ENCODE measurements at regions not wholly inside any gene's neighbourhood (a gene's known extent, or its start where the extent isn't known, plus 50 kb on each side); places are given as distances from the start of the nearest gene placed in this dataset.

GRCh38 chr3:162192340-162193029 lies 695.9 kb downstream of the OTOL1 start:
- DNase-seq (ENCODE audit: low spot score): no peak

GRCh38 chr3:162193148-162194095 lies 696.8 kb downstream of the OTOL1 start:
- no peak for DNase-seq (ENCODE audit: low spot score)

- no peak for DNase-seq (ENCODE audit: low spot score)
Observed at GRCh38 chr3:162195147-162195546, 698.5 kb downstream of the OTOL1 start.

- DNase-seq (ENCODE audit: low spot score): no peak
Observed at GRCh38 chr3:162196964-162197363, 700.4 kb downstream of the OTOL1 start.

GRCh38 chr3:162200836-162201235 lies 704.2 kb downstream of the OTOL1 start:
- DNase-seq (ENCODE audit: low spot score): no peak

- no peak for DNase-seq (ENCODE audit: low spot score)
Observed at GRCh38 chr3:162206648-162207047, 710.0 kb downstream of the OTOL1 start.

- DNase-seq (ENCODE audit: low spot score): no peak
Observed at GRCh38 chr3:162211470-162211869, 714.9 kb downstream of the OTOL1 start.

- no peak for DNase-seq (ENCODE audit: low spot score)
Observed at GRCh38 chr3:162213196-162213595, 716.6 kb downstream of the OTOL1 start.

GRCh38 chr3:162213956-162214355 lies 717.3 kb downstream of the OTOL1 start:
- no peak for DNase-seq (ENCODE audit: low spot score)

- DNase-seq (ENCODE audit: low spot score): no peak
Observed at GRCh38 chr3:162217647-162218046, 721.0 kb downstream of the OTOL1 start.

- no peak for DNase-seq (ENCODE audit: low spot score)
Observed at GRCh38 chr3:162218479-162218878, 721.9 kb downstream of the OTOL1 start.

GRCh38 chr3:162224746-162225145 lies 728.1 kb downstream of the OTOL1 start:
- DNase-seq (ENCODE audit: low spot score): no peak

- no peak for DNase-seq (ENCODE audit: low spot score)
Observed at GRCh38 chr3:162236949-162237348, 740.3 kb downstream of the OTOL1 start.

GRCh38 chr3:162250782-162251181 lies 754.2 kb downstream of the OTOL1 start:
- DNase-seq (ENCODE audit: low spot score): no peak

- no peak for DNase-seq (ENCODE audit: low spot score)
Observed at GRCh38 chr3:162262129-162262528, 765.5 kb downstream of the OTOL1 start.

- no peak for DNase-seq (ENCODE audit: low spot score)
Observed at GRCh38 chr3:162263596-162263995, 767.0 kb downstream of the OTOL1 start.

GRCh38 chr3:162269636-162270458 lies 773.2 kb downstream of the OTOL1 start:
- DNase-seq (ENCODE audit: low spot score): no peak

- no peak for DNase-seq (ENCODE audit: low spot score)
Observed at GRCh38 chr3:162274070-162274469, 777.5 kb downstream of the OTOL1 start.

- no peak for DNase-seq (ENCODE audit: low spot score)
Observed at GRCh38 chr3:162278834-162279233, 782.2 kb downstream of the OTOL1 start.

- DNase-seq (ENCODE audit: low spot score): no peak
Observed at GRCh38 chr3:162285259-162285658, 788.7 kb downstream of the OTOL1 start.

GRCh38 chr3:162287600-162287999 lies 791.0 kb downstream of the OTOL1 start:
- no peak for DNase-seq (ENCODE audit: low spot score)

GRCh38 chr3:162292409-162292808 lies 795.8 kb downstream of the OTOL1 start:
- no peak for DNase-seq (ENCODE audit: low spot score)

All from mucosa of gallbladder (tissue), 1 donor.